Choroid plexus epithelial cell (primary cell): ENCODE measurements at regions not wholly inside any gene's neighbourhood (a gene's known extent, or its start where the extent isn't known, plus 50 kb on each side); places are given as distances from the start of the nearest gene placed in this dataset.

ENCODE experiments used
- DNase-seq: peaks from one replicate; pipeline ENCODE4 v3.0.0-alpha.2; 2010; ENCODE audit warnings: low read depth
- H3K4me3 ChIP-seq: 2 replicates; pipeline ENCODE4 v1.5.1; 2011; ENCODE audit warnings: low read depth, mild to moderate bottlenecking, control low read depth, low read length, moderate library complexity
- TF ChIP-seq, protein P1 (sequence below): conservative IDR thresholded peaks from 2 replicates; pipeline ENCODE4 v1.5.1; 2011; ENCODE audit warnings: low read depth, mild to moderate bottlenecking, control low read depth, inconsistent platforms, low read length, moderate library complexity

DNA sequence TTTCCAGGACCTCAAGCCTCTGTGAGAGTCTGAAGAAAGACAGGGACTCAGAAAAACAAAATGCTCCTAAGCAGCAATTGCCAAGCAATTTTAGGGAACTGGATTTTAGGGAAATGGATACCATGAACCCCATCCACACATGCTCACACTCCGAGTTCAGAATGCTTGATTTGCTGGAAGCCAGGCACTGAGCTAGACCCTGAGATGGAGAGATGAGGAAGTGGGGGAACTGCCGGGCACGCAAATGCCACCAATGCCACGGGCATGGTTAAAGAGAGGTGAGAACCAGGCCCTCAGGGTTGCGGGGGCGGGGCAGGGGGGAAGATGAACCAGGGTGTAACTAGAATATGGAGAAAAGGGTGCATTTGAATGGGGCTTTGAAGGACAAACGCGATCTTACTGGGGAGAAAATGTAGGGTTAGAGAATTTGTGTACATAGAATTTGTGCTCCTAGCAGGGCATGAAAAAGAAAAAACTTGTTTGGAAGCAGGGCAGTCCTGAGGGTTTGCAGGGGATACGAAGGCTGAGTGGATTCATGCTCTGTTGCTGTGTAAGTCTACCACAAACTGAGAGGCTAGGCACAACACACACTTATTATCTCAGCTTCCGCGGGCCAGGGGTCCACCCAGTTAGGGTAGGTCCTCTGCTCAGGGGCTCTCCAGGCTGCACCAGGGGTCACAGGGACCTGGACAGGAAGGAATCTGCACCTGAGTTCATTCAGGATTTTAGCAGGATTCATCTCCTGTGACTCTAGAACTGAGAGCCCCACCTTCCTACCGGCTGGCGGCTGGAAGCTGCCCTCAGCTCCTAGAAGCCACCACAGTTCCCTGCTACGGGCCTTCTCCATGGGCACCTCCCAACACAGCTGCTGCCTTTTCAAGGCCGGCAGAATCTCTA lies 108.0 kb downstream of the SNX5 start:
- no peak for DNase-seq
- TF ChIP-seq, protein P1, sequence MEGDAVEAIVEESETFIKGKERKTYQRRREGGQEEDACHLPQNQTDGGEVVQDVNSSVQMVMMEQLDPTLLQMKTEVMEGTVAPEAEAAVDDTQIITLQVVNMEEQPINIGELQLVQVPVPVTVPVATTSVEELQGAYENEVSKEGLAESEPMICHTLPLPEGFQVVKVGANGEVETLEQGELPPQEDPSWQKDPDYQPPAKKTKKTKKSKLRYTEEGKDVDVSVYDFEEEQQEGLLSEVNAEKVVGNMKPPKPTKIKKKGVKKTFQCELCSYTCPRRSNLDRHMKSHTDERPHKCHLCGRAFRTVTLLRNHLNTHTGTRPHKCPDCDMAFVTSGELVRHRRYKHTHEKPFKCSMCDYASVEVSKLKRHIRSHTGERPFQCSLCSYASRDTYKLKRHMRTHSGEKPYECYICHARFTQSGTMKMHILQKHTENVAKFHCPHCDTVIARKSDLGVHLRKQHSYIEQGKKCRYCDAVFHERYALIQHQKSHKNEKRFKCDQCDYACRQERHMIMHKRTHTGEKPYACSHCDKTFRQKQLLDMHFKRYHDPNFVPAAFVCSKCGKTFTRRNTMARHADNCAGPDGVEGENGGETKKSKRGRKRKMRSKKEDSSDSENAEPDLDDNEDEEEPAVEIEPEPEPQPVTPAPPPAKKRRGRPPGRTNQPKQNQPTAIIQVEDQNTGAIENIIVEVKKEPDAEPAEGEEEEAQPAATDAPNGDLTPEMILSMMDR, result no peak
- no peak overlapping the region for H3K4me3 ChIP-seq

DNA sequence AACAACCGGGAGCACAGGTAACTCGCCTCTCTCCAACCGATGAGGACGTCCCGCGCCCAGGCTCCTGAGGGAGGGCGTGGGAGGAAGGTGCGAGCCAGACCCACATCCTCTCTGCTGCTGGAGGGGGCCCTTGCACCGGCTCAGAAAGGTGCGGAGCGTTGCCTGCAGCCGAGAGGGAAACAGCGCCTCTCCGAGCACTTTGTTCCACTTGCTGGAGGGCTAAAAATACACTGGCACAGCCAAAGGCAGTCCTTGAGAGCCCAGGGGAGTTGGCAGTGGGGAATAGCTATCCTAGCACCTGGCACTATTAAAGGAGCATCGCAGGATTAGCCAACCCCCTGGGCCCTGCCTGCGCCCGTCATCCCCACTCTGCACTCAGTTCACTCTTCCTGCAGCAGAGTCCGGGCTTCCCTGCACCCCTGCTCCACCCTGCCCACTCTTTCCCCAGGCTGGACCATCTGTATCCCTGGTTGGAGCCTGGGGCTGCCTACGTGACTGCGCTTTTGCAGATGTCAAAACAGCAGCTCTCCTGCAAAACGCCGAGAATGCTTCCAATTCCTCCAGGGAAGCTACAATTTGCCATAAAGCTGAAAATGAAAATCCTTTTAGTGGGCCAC lies 108.9 kb downstream of the SNX5 start:
- DNase-seq, result no peak
- TF ChIP-seq, protein P1, result no peak
- H3K4me3 ChIP-seq, result no peak overlapping the region

DNA sequence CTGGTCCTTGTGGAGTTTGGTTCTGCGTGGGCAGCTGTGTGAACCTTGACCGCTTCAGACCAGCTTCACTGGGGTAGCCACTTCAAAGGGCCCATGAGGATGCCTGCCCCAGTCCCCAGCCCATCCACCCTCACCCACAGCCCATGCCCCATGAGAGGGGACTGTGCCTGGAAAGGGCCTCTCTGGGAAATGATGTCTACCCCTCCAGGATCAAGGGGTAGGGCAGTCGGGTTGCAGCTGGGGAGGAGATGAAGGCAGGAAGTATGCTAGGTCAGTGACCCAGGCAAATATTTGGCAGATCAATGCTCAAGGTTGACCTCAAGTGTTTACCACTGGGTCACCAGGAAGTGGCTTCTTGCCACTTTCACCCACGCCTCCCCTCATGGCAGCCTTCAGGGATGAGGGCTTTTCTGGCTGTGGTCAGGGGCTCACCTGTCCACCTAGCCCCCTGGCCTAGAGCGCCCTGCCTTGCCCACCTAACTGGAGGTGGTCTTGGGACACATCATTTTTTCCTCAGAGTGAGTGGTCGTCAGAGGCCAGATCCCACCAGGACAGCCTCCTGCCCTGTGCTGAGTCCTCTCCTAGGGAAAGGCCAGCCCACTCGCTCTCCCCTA lies 109.5 kb downstream of the SNX5 start:
- DNase-seq, result no peak
- TF ChIP-seq, protein P1, result no peak
- no peak overlapping the region for H3K4me3 ChIP-seq

DNA sequence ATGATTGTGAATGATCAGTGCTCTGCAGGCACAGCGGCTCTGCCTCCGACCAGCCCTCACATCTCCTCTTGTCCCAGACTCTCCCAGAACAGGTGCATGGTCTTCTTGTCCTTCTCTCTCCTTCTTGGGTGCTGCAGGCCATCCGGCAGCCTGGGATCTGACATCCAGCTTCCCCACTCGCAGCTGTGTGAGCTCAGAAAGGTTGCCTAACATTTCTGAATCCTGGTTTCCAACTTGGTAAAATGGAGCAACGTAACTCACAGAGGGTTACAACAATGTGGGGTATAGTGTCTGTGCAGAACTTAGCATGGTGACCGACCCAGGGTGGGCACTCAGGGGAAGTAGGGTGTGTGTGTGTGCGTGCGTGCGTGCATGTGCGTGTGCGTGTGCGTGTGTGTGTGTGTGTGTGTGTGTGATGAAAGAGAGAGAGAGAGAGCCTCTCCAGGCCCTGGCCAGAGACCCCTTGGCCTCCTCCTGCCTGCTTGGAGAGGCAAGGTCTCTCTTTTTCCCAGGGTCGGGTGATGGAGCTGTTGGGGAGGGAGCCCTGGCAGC lies 110.1 kb downstream of the SNX5 start:
- TF ChIP-seq, protein P1, result no peak
- no peak overlapping the region for H3K4me3 ChIP-seq
- no peak for DNase-seq

DNA sequence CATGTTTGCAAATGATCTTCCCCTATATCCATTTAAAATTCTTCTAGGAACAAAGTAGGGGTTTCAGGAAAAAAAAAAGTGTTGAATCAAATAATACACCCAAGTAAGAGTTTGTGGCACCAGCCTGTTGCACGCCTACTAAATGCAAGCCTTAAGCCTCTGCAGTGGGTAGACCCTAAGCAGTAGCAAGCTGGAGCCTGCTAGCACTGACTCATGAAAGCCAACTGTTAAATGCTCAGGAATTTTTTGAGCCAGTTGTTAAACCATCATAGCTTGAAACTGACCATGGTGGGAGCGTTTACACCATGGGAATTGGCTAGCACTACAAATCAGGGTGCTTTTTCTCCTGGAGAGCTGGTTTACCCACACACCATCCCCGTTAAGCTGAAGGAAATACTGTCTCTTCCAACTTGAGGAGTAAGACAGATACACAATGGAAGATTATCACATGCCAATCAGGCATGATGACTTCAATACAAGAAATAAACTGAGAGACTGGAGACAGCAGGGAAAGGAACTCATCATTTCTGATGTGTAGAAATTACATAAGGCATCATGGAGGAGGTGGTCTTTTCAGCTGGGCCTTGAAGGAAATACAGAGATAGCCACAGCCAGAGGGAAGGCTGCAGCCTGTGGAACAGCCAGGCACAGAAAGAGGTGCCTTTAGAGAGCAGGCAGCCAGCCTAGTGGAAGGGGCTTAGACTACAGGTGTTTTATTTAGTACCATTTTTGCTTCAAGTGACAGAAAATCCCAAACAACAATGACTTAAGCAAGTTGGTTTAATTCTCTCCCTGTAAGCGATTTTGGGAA lies 110.8 kb downstream of the SNX5 start:
- no peak for DNase-seq
- TF ChIP-seq, protein P1, result no peak
- no peak overlapping the region for H3K4me3 ChIP-seq

DNA sequence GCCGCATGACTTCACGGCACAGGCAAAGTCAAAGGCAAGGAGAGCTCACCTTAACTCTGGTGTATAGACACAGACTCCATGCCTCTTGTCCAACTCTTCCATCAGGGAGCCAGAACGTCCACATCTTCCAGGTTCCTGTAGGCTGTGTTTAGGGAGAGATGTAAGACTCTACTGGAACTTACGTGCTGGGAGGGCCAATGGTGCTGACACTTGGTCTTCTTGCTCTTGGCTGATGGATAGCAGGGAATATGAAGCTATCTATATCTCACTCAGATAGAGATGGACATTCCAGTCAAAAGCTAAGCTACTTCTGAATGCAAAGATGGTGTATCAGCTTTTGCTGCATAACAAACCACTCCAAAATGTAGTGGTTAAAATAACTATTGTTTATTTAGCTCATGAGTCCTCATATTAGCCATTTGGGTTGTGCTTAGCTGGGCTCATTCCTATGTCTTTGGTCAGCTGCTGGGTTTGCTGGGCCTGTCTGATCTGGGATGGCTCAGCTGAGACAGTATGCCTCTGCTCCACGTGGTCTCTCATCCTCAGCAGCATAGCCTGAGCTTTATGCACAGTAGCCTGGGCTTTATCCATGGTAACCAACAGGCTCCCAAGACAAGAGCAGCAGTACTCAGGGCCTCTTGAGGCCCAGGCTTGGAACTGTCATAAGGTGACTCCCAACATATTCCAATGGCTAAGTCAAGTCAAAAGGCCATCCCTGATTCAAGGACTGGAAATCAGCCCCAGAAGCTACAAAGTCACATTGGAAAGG lies 111.6 kb downstream of the SNX5 start:
- no peak overlapping the region for H3K4me3 ChIP-seq
- TF ChIP-seq, protein P1, result no peak
- no peak for DNase-seq
